Right lobe of liver (tissue), 4 donors: ENCODE measurements at regions not wholly inside any gene's neighbourhood (a gene's known extent, or its start where the extent isn't known, plus 50 kb on each side); places are given as distances from the start of the nearest gene placed in this dataset.

ENCODE experiments used
- POLR2A ChIP-seq: fragments of 450-650 bp; IDR thresholded peaks from one replicate; pipeline ENCODE4 v1.6.1; 2017; ENCODE audit warnings: antibody characterized with exemption, mild to moderate bottlenecking
- TF ChIP-seq, protein P1 (sequence below), 4 donors: fragments of 200-600 bp in 3 of 4; fragments of 450-650 bp in 1 of 4; IDR thresholded peaks; one replicate each; pipeline versions ENCODE4 v1.5.1 to v1.8.0; 2016 to 2022; ENCODE audit warnings: antibody characterized with exemption in 4 of 4, mild to moderate bottlenecking in 2 of 4
- donor health status: DM: no; HTN: no; CAD: no.
- donor health status: DM: no; HTN: no; CAD: no.
- donor health status: DM: no; HTN: yes; CAD: no.

DNA sequence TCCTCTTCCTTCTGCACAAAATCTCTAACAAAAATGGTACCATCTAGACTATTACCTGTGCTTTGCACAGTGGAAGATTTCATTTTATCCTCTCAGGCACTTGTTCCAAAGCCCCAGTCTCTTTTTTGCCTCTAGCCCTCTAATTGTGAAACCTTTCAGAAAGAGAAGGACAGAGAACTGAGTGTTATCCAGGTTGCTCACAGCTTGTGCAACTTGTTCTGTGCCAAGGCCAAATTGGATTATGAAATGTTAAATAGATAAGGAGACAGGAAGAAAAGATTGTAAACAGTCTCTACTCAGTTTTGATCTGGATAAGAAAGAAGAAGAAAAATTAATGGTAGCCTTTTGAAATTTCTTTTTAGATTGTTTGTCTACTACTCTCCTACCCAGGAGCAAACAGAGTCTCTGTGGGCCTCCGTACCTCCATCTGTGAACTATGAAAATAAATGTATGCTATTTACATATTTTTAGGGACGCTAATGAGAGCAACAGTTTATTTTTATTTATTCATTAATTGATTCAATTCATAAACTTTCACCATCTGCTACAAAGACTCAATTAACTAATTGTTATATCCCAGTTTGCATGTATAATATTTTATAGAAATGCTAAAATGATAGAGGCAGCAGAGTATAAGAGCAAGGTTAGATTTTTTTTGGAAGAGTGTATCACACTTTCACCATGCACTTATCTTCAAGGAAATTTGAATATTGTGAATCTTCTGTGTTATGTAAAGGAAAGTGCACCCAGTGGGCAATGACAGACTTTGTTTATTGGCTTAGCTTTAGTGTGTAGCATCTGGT, 339.0 kb upstream of the ETAA1 start:
- TF ChIP-seq, protein P1, sequence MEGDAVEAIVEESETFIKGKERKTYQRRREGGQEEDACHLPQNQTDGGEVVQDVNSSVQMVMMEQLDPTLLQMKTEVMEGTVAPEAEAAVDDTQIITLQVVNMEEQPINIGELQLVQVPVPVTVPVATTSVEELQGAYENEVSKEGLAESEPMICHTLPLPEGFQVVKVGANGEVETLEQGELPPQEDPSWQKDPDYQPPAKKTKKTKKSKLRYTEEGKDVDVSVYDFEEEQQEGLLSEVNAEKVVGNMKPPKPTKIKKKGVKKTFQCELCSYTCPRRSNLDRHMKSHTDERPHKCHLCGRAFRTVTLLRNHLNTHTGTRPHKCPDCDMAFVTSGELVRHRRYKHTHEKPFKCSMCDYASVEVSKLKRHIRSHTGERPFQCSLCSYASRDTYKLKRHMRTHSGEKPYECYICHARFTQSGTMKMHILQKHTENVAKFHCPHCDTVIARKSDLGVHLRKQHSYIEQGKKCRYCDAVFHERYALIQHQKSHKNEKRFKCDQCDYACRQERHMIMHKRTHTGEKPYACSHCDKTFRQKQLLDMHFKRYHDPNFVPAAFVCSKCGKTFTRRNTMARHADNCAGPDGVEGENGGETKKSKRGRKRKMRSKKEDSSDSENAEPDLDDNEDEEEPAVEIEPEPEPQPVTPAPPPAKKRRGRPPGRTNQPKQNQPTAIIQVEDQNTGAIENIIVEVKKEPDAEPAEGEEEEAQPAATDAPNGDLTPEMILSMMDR (IDR thresholded peaks at IDR 0.05): no peak
- TF ChIP-seq POLR2A: no peak
